ENCODE measurements at regions not wholly inside any gene's neighbourhood (a gene's known extent, or its start where the extent isn't known, plus 50 kb on each side); places are given as distances from the start of the nearest gene placed in this dataset.

GRCh38 chr13:29956853-29957252 lies 106.4 kb upstream of the UBL3 start (continued):
- no peak for TF ChIP-seq REPIN1 (tag by site-specific recombination; IDR thresholded peaks at IDR 0.05; ENCODE audit: low read depth)
- no peak for TF ChIP-seq TRIM28 (IDR thresholded peaks at IDR 0.05; ENCODE audit: borderline replicate concordance, low read length)
- TF ChIP-seq ZNF157 (tag by site-specific recombination; IDR thresholded peaks at IDR 0.05), result no peak
- no peak for TF ChIP-seq GLIS2 (tag by site-specific recombination; IDR thresholded peaks at IDR 0.05)
- TF ChIP-seq FEZF1 (tag by site-specific recombination; IDR thresholded peaks at IDR 0.05), result no peak
- no peak for TF ChIP-seq PRDM4 (tag by site-specific recombination; IDR thresholded peaks at IDR 0.05)
- no peak for TF ChIP-seq ZNF521 (tag by site-specific recombination; IDR thresholded peaks at IDR 0.05)
- no peak for TF ChIP-seq GFI1B (tag by site-specific recombination; IDR thresholded peaks at IDR 0.05)
- no peak for TF ChIP-seq ZNF404 (tag by site-specific recombination; IDR thresholded peaks at IDR 0.05)
- TF ChIP-seq ZNF132 (tag by site-specific recombination; IDR thresholded peaks at IDR 0.05; ENCODE audit: borderline replicate concordance), result no peak

- H3K4me1 ChIP-seq (ENCODE audit: control insufficient read depth, insufficient read depth, low read length), result no peaks in the 10 kb centered on the region
- no peaks in the 10 kb centered on the region for H3K36me3 ChIP-seq (ENCODE audit: control insufficient read depth in 2 of 2, insufficient read depth in 1 of 2, low read length in 2 of 2)
- TF ChIP-seq ZEB2 (tag by site-specific recombination; IDR thresholded peaks at IDR 0.05), result no peak
- TF ChIP-seq PBX3 (CRISPR knock-in tag; IDR thresholded peaks at IDR 0.05), result no peak
- TF ChIP-seq ZNF521 (tag by site-specific recombination; IDR thresholded peaks at IDR 0.05), result no peak
- no peak for TF ChIP-seq ZNF140 (tag by site-specific recombination; IDR thresholded peaks at IDR 0.05)
- TF ChIP-seq ZNF768 (tag by site-specific recombination; IDR thresholded peaks at IDR 0.05), result no peak
- TF ChIP-seq ZNF473 (tag by site-specific recombination; IDR thresholded peaks at IDR 0.05), result no peak
- TF ChIP-seq HOXA7 (CRISPR knock-in tag; IDR thresholded peaks at IDR 0.05; ENCODE audit: borderline replicate concordance), result no peak
- TF ChIP-seq HOXC10 (CRISPR knock-in tag; IDR thresholded peaks at IDR 0.05), result no peak
- TF ChIP-seq ZNF16 (tag by site-specific recombination; IDR thresholded peaks at IDR 0.05; ENCODE audit: low read depth), result no peak
- TF ChIP-seq ZFP3 (tag by site-specific recombination; IDR thresholded peaks at IDR 0.05; ENCODE audit: low read depth), result no peak
- no peak for TF ChIP-seq BCL6B (tag by site-specific recombination; IDR thresholded peaks at IDR 0.05)
- no peak for TF ChIP-seq ZNF362 (tag by site-specific recombination; IDR thresholded peaks at IDR 0.05)
- TF ChIP-seq ZNF660 (tag by site-specific recombination; IDR thresholded peaks at IDR 0.05), result no peak
- no peak for TF ChIP-seq ZNF121 (tag by site-specific recombination; IDR thresholded peaks at IDR 0.05)
- no peak for TF ChIP-seq ZNF624 (tag by site-specific recombination; IDR thresholded peaks at IDR 0.05)
- TF ChIP-seq SALL2 (tag by site-specific recombination; IDR thresholded peaks at IDR 0.05; ENCODE audit: borderline replicate concordance), result no peak
- TF ChIP-seq ZNF184 (tag by site-specific recombination; IDR thresholded peaks at IDR 0.05), result no peak
- TF ChIP-seq GFI1B (tag by site-specific recombination; IDR thresholded peaks at IDR 0.05), result no peak
- TF ChIP-seq ZNF280C (tag by site-specific recombination; IDR thresholded peaks at IDR 0.05), result no peak
- TF ChIP-seq ZBTB8A (tag by site-specific recombination; IDR thresholded peaks at IDR 0.05), result no peak
- ChIA-PET POLR2A (no interaction called here), CTCF (no interaction called here)
- no peak overlapping the region for H3K4me3 ChIP-seq (ENCODE audit: low read depth, low read length)
- H3K27ac ChIP-seq (ENCODE audit: extremely low read depth, low read depth, low read length), result no peak overlapping the region
- no peaks in the 10 kb centered on the region for H3K9me3 ChIP-seq (ENCODE audit: control insufficient read depth, insufficient read depth, low read depth, low read length)
These were observed 104.8 kb upstream of the UBL3 start for GRCh38 chr13:29955137-29955650.
